Lower leg skin (tissue), 3 donors: ENCODE measurements at regions not wholly inside any gene's neighbourhood (a gene's known extent, or its start where the extent isn't known, plus 50 kb on each side); places are given as distances from the start of the nearest gene placed in this dataset.

Experiments
- POLR2A ChIP-seq, 2 donors: fragments of 450-650 bp; IDR thresholded peaks; one replicate each; pipeline ENCODE4 v1.6.1; 2016 to 2017; ENCODE audit warnings: antibody characterized with exemption in 2 of 2, mild to moderate bottlenecking in 1 of 2, moderate library complexity in 1 of 2
- TF ChIP-seq, protein P1 (sequence below), 3 donors: fragments of 450-650 bp; IDR thresholded peaks; one replicate each; pipeline ENCODE4 v1.5.1; 2016; ENCODE audit warnings: antibody characterized with exemption in 3 of 3, mild to moderate bottlenecking in 3 of 3, moderate library complexity in 2 of 3

DNA sequence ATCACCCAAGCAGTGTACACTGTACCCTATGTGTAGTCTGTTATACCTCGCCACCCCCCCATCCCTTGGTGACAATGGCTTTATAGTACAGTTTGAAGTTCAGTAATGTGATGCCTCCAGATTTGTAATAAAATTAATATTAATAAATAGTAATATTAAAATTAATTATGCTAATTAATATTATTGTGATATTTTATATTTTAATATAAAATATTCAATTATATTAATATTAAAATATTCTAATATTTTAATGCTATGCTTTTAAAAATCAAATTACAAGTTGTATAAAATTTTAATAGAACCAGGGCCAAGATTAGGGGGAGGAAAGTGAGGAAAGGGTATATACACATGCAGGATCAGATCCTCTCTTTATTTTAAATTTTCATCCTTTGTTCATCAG lies 147.7 kb upstream of the MAP3K1 start:
- TF ChIP-seq POLR2A (IDR thresholded peaks at IDR 0.05), result no peak
- TF ChIP-seq, protein P1, sequence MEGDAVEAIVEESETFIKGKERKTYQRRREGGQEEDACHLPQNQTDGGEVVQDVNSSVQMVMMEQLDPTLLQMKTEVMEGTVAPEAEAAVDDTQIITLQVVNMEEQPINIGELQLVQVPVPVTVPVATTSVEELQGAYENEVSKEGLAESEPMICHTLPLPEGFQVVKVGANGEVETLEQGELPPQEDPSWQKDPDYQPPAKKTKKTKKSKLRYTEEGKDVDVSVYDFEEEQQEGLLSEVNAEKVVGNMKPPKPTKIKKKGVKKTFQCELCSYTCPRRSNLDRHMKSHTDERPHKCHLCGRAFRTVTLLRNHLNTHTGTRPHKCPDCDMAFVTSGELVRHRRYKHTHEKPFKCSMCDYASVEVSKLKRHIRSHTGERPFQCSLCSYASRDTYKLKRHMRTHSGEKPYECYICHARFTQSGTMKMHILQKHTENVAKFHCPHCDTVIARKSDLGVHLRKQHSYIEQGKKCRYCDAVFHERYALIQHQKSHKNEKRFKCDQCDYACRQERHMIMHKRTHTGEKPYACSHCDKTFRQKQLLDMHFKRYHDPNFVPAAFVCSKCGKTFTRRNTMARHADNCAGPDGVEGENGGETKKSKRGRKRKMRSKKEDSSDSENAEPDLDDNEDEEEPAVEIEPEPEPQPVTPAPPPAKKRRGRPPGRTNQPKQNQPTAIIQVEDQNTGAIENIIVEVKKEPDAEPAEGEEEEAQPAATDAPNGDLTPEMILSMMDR (IDR thresholded peaks at IDR 0.05), result no peak
